SKM-1 (cell line): ENCODE measurements at regions not wholly inside any gene's neighbourhood (a gene's known extent, or its start where the extent isn't known, plus 50 kb on each side); places are given as distances from the start of the nearest gene placed in this dataset.

ENCODE experiments used
- DNase-seq: peaks from one replicate; lab custom pipeline; 2025; ENCODE audit not compliant: unreplicated experiment; lab: John Stamatoyannopoulos, UW

- DNase-seq = no peak
These were observed 60.6 kb upstream of the CD34 start for GRCh38 chr1:207971331-207972219.

DNA sequence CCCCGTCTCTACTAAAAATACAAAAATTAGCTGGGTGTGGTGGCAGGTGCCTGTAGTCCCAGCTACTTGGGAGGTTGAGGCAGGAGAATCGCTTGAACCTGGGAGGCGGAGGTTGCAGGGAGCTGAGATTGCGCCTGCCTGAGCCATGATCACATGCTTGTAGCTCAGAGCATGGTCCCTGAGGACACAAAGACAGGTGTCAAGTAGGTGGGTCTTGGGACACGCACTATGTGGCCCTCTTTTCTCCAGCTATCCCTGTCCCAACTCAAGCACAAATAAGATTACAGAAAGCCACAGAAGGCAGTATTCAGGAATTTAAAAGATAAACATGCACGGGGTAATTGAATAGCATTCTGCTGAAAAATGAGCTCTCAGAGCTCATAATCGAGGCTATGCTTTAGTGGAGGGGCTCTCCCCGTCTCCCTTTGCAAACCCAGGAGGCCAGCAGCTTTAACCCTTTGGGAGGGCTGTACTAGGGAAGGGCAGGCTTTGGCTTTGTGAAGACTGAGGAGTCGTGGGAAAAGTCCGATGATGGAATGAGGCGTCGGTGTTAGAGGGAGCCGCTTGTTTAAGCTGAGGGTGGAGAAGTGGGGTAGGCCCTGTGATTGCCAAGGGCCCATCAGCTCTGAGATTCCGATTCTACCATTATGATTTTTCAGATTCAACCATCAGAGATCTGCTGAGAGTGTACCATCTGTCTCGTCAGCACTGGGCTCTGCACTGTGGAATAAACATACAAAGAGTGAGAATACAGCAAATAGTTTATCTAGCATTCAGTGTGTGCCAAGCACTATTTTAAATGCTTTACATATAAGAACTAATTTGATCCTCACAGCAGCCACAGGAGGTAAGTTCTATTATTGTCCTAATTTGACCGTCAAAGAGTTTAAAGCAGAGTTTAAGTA is 59.7 kb upstream of the CD34 start:
- DNase-seq = no peak

DNA sequence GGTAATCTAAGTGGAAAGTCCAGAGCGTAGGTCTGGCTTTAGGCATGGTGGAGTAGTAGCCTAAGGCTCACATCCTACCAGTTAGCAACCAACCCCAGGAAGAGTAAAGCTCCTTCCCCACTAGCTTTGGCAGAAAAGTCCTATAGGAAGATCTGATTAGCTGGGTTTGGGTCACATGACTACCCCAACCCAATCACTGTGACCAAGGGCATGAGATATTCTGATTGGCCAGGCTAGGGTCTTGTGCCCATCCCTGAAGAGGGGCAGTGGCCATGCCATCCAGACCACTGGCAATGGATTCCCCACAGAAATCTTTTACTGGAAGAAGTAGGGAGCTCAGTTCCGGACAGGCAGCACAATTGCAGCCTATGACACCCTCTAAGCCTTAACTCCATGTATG is 58.6 kb upstream of the CD34 start:
- DNase-seq = no peak

DNA sequence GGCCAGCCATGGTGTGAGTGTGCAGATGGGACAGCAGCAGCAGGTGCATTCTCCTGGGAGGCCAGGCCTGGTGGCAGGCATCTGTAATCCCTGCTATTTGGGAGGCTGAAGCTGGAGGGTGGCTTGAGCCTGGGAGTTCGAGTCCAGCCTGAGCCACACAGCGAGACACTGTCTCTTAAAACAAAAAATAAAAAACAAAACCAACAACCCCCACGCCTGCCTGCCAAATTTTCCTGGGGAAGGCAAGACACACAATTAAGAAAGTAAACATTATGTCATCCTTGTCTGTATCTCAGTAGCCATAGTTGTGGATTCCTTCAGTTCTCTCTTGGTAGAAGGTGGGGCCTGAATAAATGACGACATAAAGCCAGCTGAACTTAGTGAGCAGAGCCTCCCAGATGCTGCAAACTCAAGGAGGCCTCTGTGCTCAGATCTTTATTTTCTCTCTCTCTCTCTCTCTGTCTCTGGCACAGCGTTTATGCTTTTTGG is 57.6 kb upstream of the CD34 start:
- no peak for DNase-seq

GRCh38 chr1:207967703-207968102 is 56.8 kb upstream of the CD34 start:
- DNase-seq = no peak

DNA sequence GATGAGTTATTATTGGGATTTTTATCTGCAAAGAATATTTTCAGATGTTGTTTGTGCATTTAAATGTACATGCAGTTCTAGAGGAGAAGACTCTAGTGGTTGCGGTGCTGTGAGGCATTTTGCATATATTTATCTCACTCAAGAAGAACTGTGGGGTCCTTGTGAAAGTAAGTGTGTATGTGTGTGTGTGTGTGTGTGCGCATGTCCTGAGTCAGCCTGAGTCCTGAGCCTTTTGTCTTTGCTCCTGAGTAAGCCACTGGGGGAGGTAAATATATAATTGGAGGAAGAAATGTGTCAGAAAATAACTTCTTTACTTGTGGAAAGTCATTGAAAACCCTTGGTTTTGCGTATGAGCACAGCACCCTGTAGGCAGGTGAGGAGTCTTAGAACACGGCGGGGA is 55.6 kb upstream of the CD34 start:
- DNase-seq = no peak

DNA sequence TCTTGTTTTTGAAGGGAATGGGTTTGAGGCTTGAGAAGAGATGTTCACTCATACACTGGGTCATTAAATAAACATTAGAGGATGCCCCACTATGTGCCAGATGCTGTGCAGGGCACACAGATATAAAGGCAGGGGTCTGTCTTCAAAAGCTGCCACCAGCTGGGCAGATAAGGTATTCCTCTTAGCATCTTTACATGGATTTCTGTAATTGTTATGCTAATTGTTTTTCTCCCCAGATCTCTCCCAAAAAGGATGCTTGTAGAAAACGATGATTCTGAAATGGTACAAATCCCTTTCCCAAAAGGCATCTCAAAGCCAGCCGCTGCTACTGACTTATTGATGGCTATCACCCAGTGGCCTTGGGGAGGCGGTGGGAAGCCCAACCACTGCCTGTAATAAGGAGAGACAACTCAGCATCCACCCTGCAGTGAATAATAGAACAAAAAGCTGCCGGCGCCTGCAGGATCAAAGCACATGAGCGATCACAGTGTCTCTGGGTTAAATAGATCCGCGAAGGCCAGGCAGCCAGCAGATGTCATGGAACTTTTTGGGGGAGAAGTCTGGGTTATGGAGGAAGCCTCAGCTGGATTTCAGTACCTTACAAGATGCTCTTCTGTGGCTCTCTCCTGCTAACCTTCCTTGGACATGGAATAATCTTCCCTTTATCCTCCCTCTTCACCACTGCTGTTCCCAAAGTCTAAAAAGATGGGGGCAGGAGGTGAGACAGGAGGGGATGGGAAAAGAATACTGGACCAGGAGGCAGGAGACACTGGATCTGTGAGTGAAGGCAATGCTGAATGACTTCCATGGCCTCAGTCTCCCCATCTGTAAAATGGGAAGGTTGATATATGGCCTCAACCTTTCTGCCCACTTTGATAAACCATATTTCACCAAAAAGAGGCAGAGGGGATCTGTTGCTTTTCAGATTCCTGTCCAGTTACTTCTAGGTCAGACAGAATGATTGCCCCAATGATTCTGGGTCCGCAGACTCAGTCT is 54.8 kb upstream of the CD34 start:
- DNase-seq = no peak

- DNase-seq = no peak
These were observed 53.5 kb upstream of the CD34 start for GRCh38 chr1:207964195-207964966.

DNA sequence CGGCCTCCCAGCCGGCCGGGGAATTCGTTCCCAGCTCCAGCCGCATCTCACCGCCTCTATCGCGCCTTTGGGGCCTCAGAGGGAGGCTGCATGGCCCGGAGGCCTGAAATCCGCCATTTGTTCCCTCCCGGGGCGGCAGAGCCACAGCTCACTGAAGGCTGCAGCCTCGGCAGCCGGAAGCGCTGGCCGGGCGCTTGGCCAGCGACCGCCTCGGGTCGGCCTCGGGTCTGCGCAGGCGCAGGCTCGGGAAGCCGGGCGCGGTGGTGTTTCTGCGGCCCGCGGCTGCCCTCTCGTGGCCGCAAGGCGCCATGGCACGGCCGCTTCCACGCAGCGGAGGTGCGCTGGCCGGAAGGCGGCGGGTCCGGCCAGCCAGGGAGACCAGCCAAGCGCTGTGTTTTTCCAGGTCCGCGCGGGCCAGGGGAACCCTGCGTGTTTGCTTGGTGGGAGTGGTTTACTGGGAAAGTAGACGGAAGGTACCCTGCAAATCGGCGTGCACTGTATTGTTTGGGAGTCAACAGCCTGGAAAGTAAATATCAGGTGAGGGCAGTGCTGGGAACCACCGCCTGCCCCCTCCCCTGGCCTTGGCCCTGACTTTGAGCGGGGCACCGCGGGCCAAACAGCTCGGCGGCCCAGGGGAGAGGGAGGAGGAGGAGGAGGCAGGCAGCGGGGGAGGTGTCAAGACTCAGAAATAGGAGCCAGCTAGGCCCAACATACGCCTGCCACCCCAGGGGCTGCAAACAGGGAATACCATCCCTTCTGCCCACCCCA is 52.7 kb upstream of the CD34 start:
- peak; percentile 81 for DNase-seq

DNA sequence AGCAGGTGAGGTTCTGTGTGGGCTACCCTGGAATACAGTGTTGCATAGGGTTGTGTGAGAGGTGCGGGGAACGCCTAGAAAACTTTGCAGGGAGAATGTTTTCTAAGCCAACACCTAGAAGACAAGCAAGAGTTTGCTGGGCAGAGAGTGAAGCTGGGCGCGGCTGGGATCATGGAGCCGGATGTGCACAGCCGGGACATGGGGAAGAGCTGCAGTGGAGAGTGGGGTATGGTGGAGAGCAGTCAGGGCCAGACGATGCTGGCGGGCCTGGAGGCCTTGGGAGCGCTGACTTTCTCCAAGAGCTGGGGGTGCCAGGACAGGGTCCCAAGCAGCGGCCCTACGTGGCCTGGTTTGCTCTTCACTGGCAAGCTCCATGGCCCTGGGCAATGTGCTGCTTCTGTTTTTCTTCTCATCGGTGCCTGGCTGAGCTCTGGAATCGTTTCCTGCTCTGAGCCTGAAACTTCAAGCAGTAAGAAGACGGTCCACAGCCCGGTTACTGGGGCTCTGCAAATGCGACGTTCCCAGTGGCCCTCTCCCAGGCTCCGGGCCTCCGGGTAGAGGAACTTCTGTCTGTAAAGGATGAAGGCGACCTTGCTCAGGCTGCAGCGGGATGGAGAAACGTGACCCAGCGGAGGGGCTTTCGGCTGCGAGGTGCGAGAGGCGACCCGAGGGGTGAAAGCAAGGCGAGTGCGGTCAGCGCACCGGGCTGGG is 51.9 kb upstream of the CD34 start:
- DNase-seq = no peak
